Esophagus muscularis mucosa (tissue), 4 donors: ENCODE measurements at regions not wholly inside any gene's neighbourhood (a gene's known extent, or its start where the extent isn't known, plus 50 kb on each side); places are given as distances from the start of the nearest gene placed in this dataset.

Experiments
- DNase-seq: peaks from one replicate; pipeline ENCODE4 v3.0.0-alpha.2; 2017; ENCODE audit errors: extremely low spot score
- H3K27ac ChIP-seq, 4 donors: fragments of 200-600 bp; sonication (generic); replicated peaks in 1 of 4; 1 replicate in 3 of 4; 2 replicates in 1 of 4; pipeline ENCODE4 v1.5.1; 2016 to 2019; ENCODE audit warnings: mild to moderate bottlenecking in 1 of 4
- H3K27me3 ChIP-seq, 4 donors: fragments of 200-600 bp; sonication (generic); one replicate each; pipeline versions ENCODE4 v1.5.1 to v1.6.0; 2016 to 2019
- H3K36me3 ChIP-seq, 4 donors: fragments of 200-600 bp; sonication (generic); one replicate each; pipeline ENCODE4 v1.5.1; 2016 to 2019
- H3K4me1 ChIP-seq, 4 donors: fragments of 200-600 bp; sonication (generic); one replicate each; pipeline ENCODE4 v1.5.1; 2016 to 2019
- H3K4me3 ChIP-seq, 4 donors: fragments of 200-600 bp; sonication (generic); 1 replicate in 2 of 4; 2 replicates in 2 of 4; pipeline ENCODE4 v1.5.1; 2016 to 2019; ENCODE audit warnings: mild to moderate bottlenecking in 4 of 4, moderate library complexity in 1 of 4
- H3K9me3 ChIP-seq, 4 donors: fragments of 200-600 bp; sonication (generic); 1 replicate in 3 of 4; 2 replicates in 1 of 4; pipeline ENCODE4 v1.5.1; 2016 to 2019
- EP300 ChIP-seq: sonication (generic); formaldehyde crosslinking; IDR thresholded peaks from one replicate; pipeline ENCODE4 v1.6.1; 2017; ENCODE audit warnings: antibody characterized with exemption
- POLR2A ChIP-seq: fragments of 450-650 bp; IDR thresholded peaks from one replicate; pipeline ENCODE4 v1.6.1; 2017; ENCODE audit warnings: antibody characterized with exemption, moderate library complexity, mild to moderate bottlenecking, low read depth
- POLR2AphosphoS5 ChIP-seq, 2 donors: sonication (generic); formaldehyde crosslinking; IDR thresholded peaks; one replicate each; pipeline ENCODE4 v1.6.1; 2017; ENCODE audit warnings: antibody characterized with exemption in 2 of 2
- WGBS: methylation state at CpG from one replicate; pipeline ENCODE4 v1.1.5; 2018; 5-methylcytosine and 5-hydroxymethylcytosine counted together
- intact Hi-C: fragments of 100-400 bp; cut with DNase I; formaldehyde crosslinking; loops from one replicate; pipeline ENCODE4 v1.15.1; 2023
- TF ChIP-seq, protein P1 (sequence below), 3 experiments: fragments of 200-600 bp in 2 of 3; fragments of 450-650 bp in 1 of 3; sonication (generic) in 2 of 3; IDR thresholded peaks; one replicate each; pipeline ENCODE4 v1.5.1; 2017 to 2019; ENCODE audit warnings: antibody characterized with exemption in 3 of 3, mild to moderate bottlenecking in 2 of 3, moderate library complexity in 1 of 3

DNA sequence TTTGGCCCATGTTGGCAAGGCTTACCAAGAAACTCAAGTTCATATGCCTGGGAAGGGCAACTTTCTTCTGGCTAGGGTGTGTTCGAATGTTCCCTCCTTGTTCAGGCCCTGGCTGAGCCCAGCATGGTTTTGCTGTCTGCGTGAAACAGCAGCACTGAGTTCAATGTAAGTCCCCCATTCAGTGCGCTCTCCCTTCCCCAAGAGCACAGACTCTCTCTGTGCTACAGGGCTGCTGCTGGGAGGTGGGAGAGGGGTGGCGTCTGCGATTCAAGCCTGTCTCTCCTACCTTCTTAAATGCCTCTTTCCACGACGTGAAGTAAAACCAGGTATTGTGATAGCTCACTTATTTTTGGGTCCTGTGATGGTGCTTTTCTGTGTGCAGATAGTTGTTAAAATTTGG lies 289.3 kb upstream of the GOLIM4 start:
- no peaks in the 10 kb centered on the region for H3K27me3 ChIP-seq
- no peak overlapping the region for H3K27ac ChIP-seq
- 74% methylated on average over 7 of the region's 7 CpGs for WGBS
- no peak for DNase-seq
- no peaks in the 10 kb centered on the region for H3K4me1 ChIP-seq
- H3K36me3 ChIP-seq, result no peaks in the 10 kb centered on the region
- TF ChIP-seq EP300 (no peak), POLR2AphosphoS5 (IDR thresholded peaks at IDR 0.05) (no peak)
- H3K4me3 ChIP-seq, result no peak overlapping the region
- H3K9me3 ChIP-seq, result peaks cover 0 to 11% (median 4%) of the 10 kb centered on the region in 4 donors
- intact Hi-C loops, result no loop called here

DNA sequence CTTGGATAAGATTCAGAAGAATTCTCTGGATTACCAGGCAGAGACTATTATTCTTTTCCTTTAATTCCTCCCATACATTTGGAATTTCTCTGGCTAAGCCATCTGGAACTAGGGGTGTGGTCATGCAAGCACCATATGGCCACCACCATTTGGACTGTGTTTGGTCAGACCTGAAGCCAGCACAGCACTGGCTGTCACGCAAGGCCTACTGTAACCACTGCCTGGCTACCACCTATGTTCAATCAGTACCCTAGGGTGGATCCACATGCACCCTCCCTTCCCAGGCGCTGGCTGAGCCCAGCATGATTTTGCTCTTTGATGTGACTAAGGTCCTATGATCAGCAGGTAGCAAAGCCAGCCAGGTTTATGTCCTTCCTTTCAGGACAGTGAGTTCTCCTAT lies 287.8 kb upstream of the GOLIM4 start:
- Histone ChIP-seq H3K4me1 (no peaks in the 10 kb centered on the region), H3K9me3 (peaks cover 0 to 7% (median 3%) of the 10 kb centered on the region in 4 donors), H3K27me3 (no peaks in the 10 kb centered on the region), H3K36me3 (no peaks in the 10 kb centered on the region), H3K4me3 (no peak overlapping the region), H3K27ac (no peak overlapping the region)
- TF ChIP-seq POLR2A, result no peak
- TF ChIP-seq, protein P1, sequence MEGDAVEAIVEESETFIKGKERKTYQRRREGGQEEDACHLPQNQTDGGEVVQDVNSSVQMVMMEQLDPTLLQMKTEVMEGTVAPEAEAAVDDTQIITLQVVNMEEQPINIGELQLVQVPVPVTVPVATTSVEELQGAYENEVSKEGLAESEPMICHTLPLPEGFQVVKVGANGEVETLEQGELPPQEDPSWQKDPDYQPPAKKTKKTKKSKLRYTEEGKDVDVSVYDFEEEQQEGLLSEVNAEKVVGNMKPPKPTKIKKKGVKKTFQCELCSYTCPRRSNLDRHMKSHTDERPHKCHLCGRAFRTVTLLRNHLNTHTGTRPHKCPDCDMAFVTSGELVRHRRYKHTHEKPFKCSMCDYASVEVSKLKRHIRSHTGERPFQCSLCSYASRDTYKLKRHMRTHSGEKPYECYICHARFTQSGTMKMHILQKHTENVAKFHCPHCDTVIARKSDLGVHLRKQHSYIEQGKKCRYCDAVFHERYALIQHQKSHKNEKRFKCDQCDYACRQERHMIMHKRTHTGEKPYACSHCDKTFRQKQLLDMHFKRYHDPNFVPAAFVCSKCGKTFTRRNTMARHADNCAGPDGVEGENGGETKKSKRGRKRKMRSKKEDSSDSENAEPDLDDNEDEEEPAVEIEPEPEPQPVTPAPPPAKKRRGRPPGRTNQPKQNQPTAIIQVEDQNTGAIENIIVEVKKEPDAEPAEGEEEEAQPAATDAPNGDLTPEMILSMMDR (IDR thresholded peaks at IDR 0.05), result no peak
- DNase-seq, result no peak
- intact Hi-C loops, result no loop called here
- 100% methylated on average over 1 of the region's 2 CpGs for WGBS

DNA sequence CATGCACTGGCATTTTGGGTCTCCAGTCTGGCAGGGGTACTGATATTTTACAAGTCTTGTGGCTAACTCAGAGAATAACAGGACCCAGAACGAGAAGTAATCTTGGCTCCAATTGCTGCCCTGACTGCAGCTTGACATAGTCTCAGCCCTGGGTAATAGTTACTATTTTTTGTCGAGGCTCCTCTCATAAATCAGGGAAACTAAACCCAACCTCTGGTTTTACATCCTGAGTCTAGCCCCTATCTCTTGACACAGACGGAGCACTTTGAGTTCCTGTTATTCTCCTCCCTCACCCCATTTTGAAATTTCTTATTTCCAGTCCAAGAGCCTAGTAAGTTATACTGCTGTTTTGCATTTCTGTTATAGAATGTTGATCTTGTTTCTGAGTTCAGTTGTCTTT lies 276.1 kb upstream of the GOLIM4 start:
- TF ChIP-seq POLR2A (no peak), POLR2AphosphoS5 (IDR thresholded peaks at IDR 0.05) (no peak), EP300 (no peak)
- TF ChIP-seq, protein P1 (IDR thresholded peaks at IDR 0.05), result no peak
- no peaks in the 10 kb centered on the region for H3K27me3 ChIP-seq
- H3K36me3 ChIP-seq, result no peaks in the 10 kb centered on the region
- no peak for DNase-seq
- no peak overlapping the region for H3K27ac ChIP-seq
- no peaks in the 10 kb centered on the region for H3K4me1 ChIP-seq
- 68% methylated on average over 3 of the region's 3 CpGs for WGBS
- no peaks in the 10 kb centered on the region for H3K9me3 ChIP-seq
- no peak overlapping the region for H3K4me3 ChIP-seq
- intact Hi-C loops, result no loop called here

DNA sequence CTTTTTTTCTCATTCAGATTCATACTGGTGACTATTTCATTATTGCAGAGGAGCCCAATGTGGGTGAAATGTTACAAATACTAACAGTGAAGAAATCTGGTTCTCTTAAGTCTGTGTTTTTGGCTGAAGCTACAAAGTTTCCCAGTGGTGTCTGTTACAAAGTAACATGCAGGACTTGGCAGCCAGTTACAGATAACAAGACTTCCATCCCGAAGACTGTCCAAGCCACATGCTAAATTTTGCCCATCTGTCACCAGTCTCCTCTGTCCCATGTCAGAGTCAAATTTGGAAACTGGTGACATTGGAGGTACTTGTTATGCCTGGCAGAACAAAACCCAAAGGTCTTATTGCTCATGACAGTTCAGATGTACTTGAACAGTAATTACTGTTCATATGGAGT lies 269.2 kb upstream of the GOLIM4 start:
- TF ChIP-seq POLR2AphosphoS5 (IDR thresholded peaks at IDR 0.05), result no peak
- TF ChIP-seq, protein P1 (IDR thresholded peaks at IDR 0.05), result no peak
- TF ChIP-seq POLR2A, result no peak
- no peak for TF ChIP-seq EP300
- H3K27ac ChIP-seq, result no peak overlapping the region
- H3K27me3 ChIP-seq, result no peaks in the 10 kb centered on the region
- intact Hi-C loops, result no loop called here
- 67% methylated on average over 1 of the region's 1 CpG for WGBS
- no peaks in the 10 kb centered on the region for H3K36me3 ChIP-seq
- H3K4me1 ChIP-seq, result no peaks in the 10 kb centered on the region
- H3K9me3 ChIP-seq, result no peaks in the 10 kb centered on the region
- H3K4me3 ChIP-seq, result no peak overlapping the region
- DNase-seq, result no peak

DNA sequence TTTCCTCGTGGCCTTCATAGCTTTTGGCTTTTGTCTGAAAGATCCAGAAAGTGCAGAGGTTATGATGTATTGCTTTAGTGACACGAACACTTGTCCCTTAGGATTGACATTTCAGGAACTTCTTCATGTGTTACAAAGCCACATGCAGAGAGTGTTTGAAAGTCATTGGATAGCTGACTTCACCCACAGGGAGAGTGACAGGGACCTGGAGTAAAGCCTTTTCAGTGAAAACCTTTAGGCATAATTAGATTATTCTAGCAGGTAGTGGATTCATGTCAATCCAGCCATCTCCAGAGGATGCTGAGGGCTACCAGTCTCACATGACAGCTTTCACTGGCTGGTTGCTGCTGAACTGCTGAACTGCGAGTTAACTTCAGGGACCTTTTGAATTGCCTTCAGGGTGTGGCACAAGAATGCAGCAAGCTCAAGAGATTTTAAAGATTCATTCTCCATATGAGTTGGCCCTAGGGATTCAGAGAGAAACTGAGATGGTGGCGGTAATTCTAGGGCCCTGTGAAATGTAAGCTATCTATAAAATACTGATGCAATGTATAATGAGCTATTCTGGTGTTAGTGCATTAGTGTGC lies 267.0 kb upstream of the GOLIM4 start:
- Histone ChIP-seq H3K27ac (no peak overlapping the region), H3K9me3 (no peaks in the 10 kb centered on the region), H3K36me3 (no peaks in the 10 kb centered on the region), H3K4me3 (no peak overlapping the region), H3K27me3 (no peaks in the 10 kb centered on the region), H3K4me1 (no peaks in the 10 kb centered on the region)
- TF ChIP-seq POLR2A (no peak), EP300 (no peak), POLR2AphosphoS5 (IDR thresholded peaks at IDR 0.05) (no peak)
- TF ChIP-seq, protein P1 (IDR thresholded peaks at IDR 0.05), result no peak
- intact Hi-C loops, result no loop called here
- no peak for DNase-seq
- 67% methylated on average over 3 of the region's 4 CpGs for WGBS
